CD4-positive, alpha-beta T cell treated with Interleukin-12 subunit alpha and Interleukin-12 subunit beta, for 1 hour (primary cell): ENCODE measurements at regions not wholly inside any gene's neighbourhood (a gene's known extent, or its start where the extent isn't known, plus 50 kb on each side); places are given as distances from the start of the nearest gene placed in this dataset.

Experiments used
- DNase-seq: peaks from one replicate; pipeline ENCODE4 v3.0.0-alpha.2; 2020

GRCh38 chr14:98840091-98840490, 431.9 kb downstream of the BCL11B start:
- no peak for DNase-seq

- no peak for DNase-seq
Measured at GRCh38 chr14:98840511-98840910, 431.5 kb downstream of the BCL11B start.

GRCh38 chr14:98844456-98844855, 427.5 kb downstream of the BCL11B start:
- DNase-seq: no peak

GRCh38 chr14:98847521-98848468, 424.2 kb downstream of the BCL11B start:
- no peak for DNase-seq

GRCh38 chr14:98853063-98853729, 418.8 kb downstream of the BCL11B start:
- DNase-seq: no peak

- no peak for DNase-seq
Measured at GRCh38 chr14:98855926-98856715, 415.9 kb downstream of the BCL11B start.

- no peak for DNase-seq
Measured at GRCh38 chr14:98858158-98858557, 413.8 kb downstream of the BCL11B start.

GRCh38 chr14:98858561-98858960, 413.4 kb downstream of the BCL11B start:
- no peak for DNase-seq

- no peak for DNase-seq
Measured at GRCh38 chr14:98859301-98859700, 412.7 kb downstream of the BCL11B start.

GRCh38 chr14:98864211-98864610, 407.8 kb downstream of the BCL11B start:
- DNase-seq: no peak

- no peak for DNase-seq
Measured at GRCh38 chr14:98867146-98867545, 404.9 kb downstream of the BCL11B start.

GRCh38 chr14:98867726-98868125, 404.3 kb downstream of the BCL11B start:
- no peak for DNase-seq

GRCh38 chr14:98868866-98869265, 403.1 kb downstream of the BCL11B start:
- DNase-seq: no peak

GRCh38 chr14:98871796-98872195, 400.2 kb downstream of the BCL11B start:
- DNase-seq: no peak

- no peak for DNase-seq
Measured at GRCh38 chr14:98877065-98877464, 394.9 kb downstream of the BCL11B start.

GRCh38 chr14:98878282-98878681, 393.7 kb downstream of the BCL11B start:
- DNase-seq: no peak

GRCh38 chr14:98886982-98887381, 385.0 kb downstream of the BCL11B start:
- no peak for DNase-seq

GRCh38 chr14:98888281-98888680, 383.7 kb downstream of the BCL11B start:
- DNase-seq: no peak

- no peak for DNase-seq
Measured at GRCh38 chr14:98888927-98889835, 382.8 kb downstream of the BCL11B start.

GRCh38 chr14:98889836-98890185, 382.2 kb downstream of the BCL11B start:
- DNase-seq: no peak

- DNase-seq: no peak
Measured at GRCh38 chr14:98890556-98891340, 381.2 kb downstream of the BCL11B start.

GRCh38 chr14:98893675-98894074, 378.3 kb downstream of the BCL11B start:
- DNase-seq: no peak
